Neural progenitor cell (in vitro differentiated cells): ENCODE measurements at regions not wholly inside any gene's neighbourhood (a gene's known extent, or its start where the extent isn't known, plus 50 kb on each side); places are given as distances from the start of the nearest gene placed in this dataset.

Experiments used
- DNase-seq: peaks from one replicate; pipeline ENCODE4 v3.0.0-alpha.2; 2016; ENCODE audit warnings: low spot score
- H2AFZ ChIP-seq: fragments of 200-600 bp; sonication (generic); replicated peaks from 2 replicates; pipeline ENCODE4 v1.6.1; 2016; ENCODE audit warnings: antibody characterized with exemption
- H3F3A ChIP-seq: fragments of 200-600 bp; sonication (generic); 2 replicates; pipeline ENCODE4 v1.6.1; 2016; ENCODE audit warnings: antibody characterized with exemption, low read depth
- H3K27ac ChIP-seq: fragments of 200-600 bp; sonication (generic); 2 replicates; pipeline ENCODE4 v1.5.1; 2016; ENCODE audit warnings: mild to moderate bottlenecking
- H3K27me3 ChIP-seq: fragments of 200-600 bp; sonication (generic); 2 replicates; pipeline ENCODE4 v1.6.1; 2016; ENCODE audit warnings: mild to moderate bottlenecking, moderate library complexity
- H3K36me3 ChIP-seq: fragments of 200-600 bp; sonication (generic); 2 replicates; pipeline ENCODE4 v1.5.1; 2016
- H3K4me1 ChIP-seq: fragments of 200-600 bp; sonication (generic); 2 replicates; pipeline ENCODE4 v1.6.1; 2016; ENCODE audit warnings: mixed run types
- H3K4me2 ChIP-seq: fragments of 200-600 bp; sonication (generic); 2 replicates; pipeline ENCODE4 v1.6.1; 2016
- H3K4me3 ChIP-seq: fragments of 200-600 bp; sonication (generic); 2 replicates; pipeline ENCODE4 v1.5.1; 2016
- H3K79me2 ChIP-seq: fragments of 200-600 bp; sonication (generic); 2 replicates; pipeline ENCODE4 v1.6.1; 2016; ENCODE audit warnings: low read depth
- H3K9ac ChIP-seq: fragments of 200-600 bp; sonication (generic); 2 replicates; pipeline ENCODE4 v1.6.1; 2016
- H3K9me3 ChIP-seq: fragments of 200-600 bp; sonication (generic); 2 replicates; pipeline ENCODE4 v1.5.1; 2016; ENCODE audit warnings: low read depth
- H4K20me1 ChIP-seq: fragments of 200-600 bp; sonication (generic); 2 replicates; pipeline ENCODE4 v1.6.1; 2016; ENCODE audit warnings: low read depth
- H3K27ac Mint-ChIP-seq: 3 replicates; pipeline ENCODE4 v1.8.0; 2021; ENCODE audit warnings: mixed read lengths
- H3K27me3 Mint-ChIP-seq: 2 replicates; pipeline ENCODE4 v1.8.0; 2022; ENCODE audit warnings: low read depth, mild to moderate bottlenecking, inconsistent platforms, moderate library complexity, mixed read lengths; ENCODE audit not compliant: insufficient read depth
- H3K36me3 Mint-ChIP-seq: 3 replicates; pipeline ENCODE4 v1.8.0; 2021; ENCODE audit warnings: mixed read lengths
- H3K4me1 Mint-ChIP-seq: 3 replicates; pipeline ENCODE4 v1.8.0; 2021; ENCODE audit warnings: mixed read lengths
- H3K4me3 Mint-ChIP-seq: 3 replicates; pipeline ENCODE4 v1.8.0; 2021; ENCODE audit warnings: mild to moderate bottlenecking, moderate library complexity, mixed read lengths
- H3K9me3 Mint-ChIP-seq: 3 replicates; pipeline ENCODE4 v1.8.0; 2020; ENCODE audit warnings: mixed read lengths
- CTCF ChIP-seq: fragments of 200-600 bp; sonication (generic); IDR thresholded peaks from 2 replicates; pipeline ENCODE4 v1.5.1; 2017; ENCODE audit warnings: antibody characterized with exemption, mild to moderate bottlenecking
- EZH2 ChIP-seq: fragments of 200-600 bp; sonication (generic); IDR thresholded peaks from 2 replicates; pipeline ENCODE4 v1.6.1; 2017; ENCODE audit warnings: antibody characterized with exemption, mild to moderate bottlenecking, moderate library complexity
- EZH2phosphoT487 ChIP-seq: fragments of 200-600 bp; sonication (generic); IDR thresholded peaks from 2 replicates; pipeline ENCODE4 v1.6.1; 2017; ENCODE audit warnings: antibody characterized with exemption

DNA sequence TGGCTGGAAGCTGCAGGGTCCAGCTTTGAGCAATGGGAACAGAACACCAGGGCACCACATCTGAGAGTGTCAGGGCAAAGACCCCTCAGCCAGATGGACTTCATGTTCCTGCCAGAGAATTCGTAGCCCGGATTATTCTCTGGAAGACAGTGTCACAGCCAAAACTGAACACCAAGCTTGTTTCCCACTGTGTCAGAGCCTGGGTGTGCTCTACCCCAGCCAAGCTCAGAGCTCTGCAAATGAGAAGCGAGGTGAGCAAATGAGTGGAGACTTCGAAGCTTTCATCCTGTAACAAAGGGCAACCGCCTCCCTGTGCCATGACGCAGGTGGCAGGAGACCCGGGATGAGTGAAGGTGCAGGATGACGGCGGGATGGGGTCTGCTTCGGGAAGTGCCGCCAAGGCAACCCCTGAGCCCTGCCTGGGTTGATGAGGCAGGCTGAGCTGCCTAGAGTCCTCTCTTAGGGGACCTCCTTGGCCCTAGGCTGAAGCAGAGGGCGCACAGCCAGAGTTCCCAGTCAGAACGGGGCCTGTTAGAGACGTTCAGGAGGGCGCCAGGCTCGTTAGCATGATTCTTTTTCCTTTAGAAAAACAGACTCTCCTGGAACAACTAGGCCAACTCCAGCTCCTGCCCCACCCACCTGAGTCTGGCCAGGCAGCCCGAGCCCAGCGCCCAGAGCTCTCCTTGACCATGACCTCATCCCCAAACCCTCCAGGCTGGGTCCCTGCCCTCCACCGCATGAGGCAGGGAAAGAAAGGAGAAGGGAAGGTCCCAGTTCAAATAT is 187.7 kb downstream of the SOD2 start:
- no peaks in the 10 kb centered on the region for H3K9me3 Mint-ChIP-seq
- Histone ChIP-seq H3K4me1 (no peaks in the 10 kb centered on the region), H3K79me2 (no peaks in the 10 kb centered on the region), H3K9me3 (no peaks in the 10 kb centered on the region), H3K27me3 (no peaks in the 10 kb centered on the region), H3F3A (no peaks in the 10 kb centered on the region), H2AFZ (no peak overlapping the region), H4K20me1 (no peaks in the 10 kb centered on the region), H3K27ac (no peak overlapping the region), H3K9ac (no peak overlapping the region), H3K36me3 (no peaks in the 10 kb centered on the region), H3K4me3 (no peak overlapping the region), H3K4me2 (no peak overlapping the region)
- no peaks in the 10 kb centered on the region for H3K4me1 Mint-ChIP-seq
- peak overlapping the region; percentile 79 for H3K27ac Mint-ChIP-seq
- no peak for DNase-seq
- TF ChIP-seq CTCF (no peak), EZH2 (no peak), EZH2phosphoT487 (no peak)
- peaks cover 2% of the 10 kb centered on the region for H3K27me3 Mint-ChIP-seq
- H3K4me3 Mint-ChIP-seq: no peak overlapping the region
- H3K36me3 Mint-ChIP-seq: no peaks in the 10 kb centered on the region

GRCh38 chr6:159501558-159501957 is 191.5 kb downstream of the SOD2 start:
- no peak overlapping the region for H3K27ac Mint-ChIP-seq
- no peak overlapping the region for H3K9ac ChIP-seq
- H3K27me3 ChIP-seq: no peaks in the 10 kb centered on the region
- no peak overlapping the region for H3K4me3 ChIP-seq
- no peaks in the 10 kb centered on the region for H3K36me3 Mint-ChIP-seq
- H3K4me1 ChIP-seq: no peaks in the 10 kb centered on the region
- no peaks in the 10 kb centered on the region for H4K20me1 ChIP-seq
- no peak for DNase-seq
- TF ChIP-seq EZH2: no peak
- TF ChIP-seq CTCF: no peak
- TF ChIP-seq EZH2phosphoT487: no peak
- no peak overlapping the region for H2AFZ ChIP-seq
- H3K36me3 ChIP-seq: no peaks in the 10 kb centered on the region
- H3K4me2 ChIP-seq: no peak overlapping the region
- H3K9me3 ChIP-seq: peaks cover 9% of the 10 kb centered on the region
- H3K79me2 ChIP-seq: no peaks in the 10 kb centered on the region
- no peaks in the 10 kb centered on the region for H3K4me1 Mint-ChIP-seq
- no peak overlapping the region for H3K27ac ChIP-seq
- no peaks in the 10 kb centered on the region for H3F3A ChIP-seq
- peaks cover 2% of the 10 kb centered on the region for H3K9me3 Mint-ChIP-seq
- H3K4me3 Mint-ChIP-seq: no peak overlapping the region
- H3K27me3 Mint-ChIP-seq: peaks cover 2% of the 10 kb centered on the region

GRCh38 chr6:159499034-159499433 is 194.0 kb downstream of the SOD2 start:
- no peaks in the 10 kb centered on the region for H3K36me3 Mint-ChIP-seq
- H3K9me3 Mint-ChIP-seq: peaks cover 2% of the 10 kb centered on the region

More at GRCh38 chr6:159499034-159499433, 194.0 kb downstream of the SOD2 start:
- H3K36me3 ChIP-seq: no peaks in the 10 kb centered on the region
- no peak overlapping the region for H3K27ac Mint-ChIP-seq
- no peak overlapping the region for H3K27ac ChIP-seq
- H3K9ac ChIP-seq: no peak overlapping the region
- no peaks in the 10 kb centered on the region for H3F3A ChIP-seq
- TF ChIP-seq EZH2 (no peak), EZH2phosphoT487 (no peak), CTCF (no peak)
- H3K27me3 Mint-ChIP-seq: peaks cover 4% of the 10 kb centered on the region
- H3K4me1 Mint-ChIP-seq: no peaks in the 10 kb centered on the region
- no peaks in the 10 kb centered on the region for H3K4me1 ChIP-seq
- H3K4me3 Mint-ChIP-seq: no peak overlapping the region
- H3K4me3 ChIP-seq: no peak overlapping the region
- H2AFZ ChIP-seq: no peak overlapping the region
- no peaks in the 10 kb centered on the region for H3K79me2 ChIP-seq
- no peaks in the 10 kb centered on the region for H4K20me1 ChIP-seq
- H3K27me3 ChIP-seq: no peaks in the 10 kb centered on the region
- peaks cover 9% of the 10 kb centered on the region for H3K9me3 ChIP-seq
- no peak for DNase-seq
- H3K4me2 ChIP-seq: no peak overlapping the region
